HG03139 (cell line): ENCODE measurements at regions not wholly inside any gene's neighbourhood (a gene's known extent, or its start where the extent isn't known, plus 50 kb on each side); places are given as distances from the start of the nearest gene placed in this dataset.
"Not testable (repeated sequence)": the region's sequence is repeated elsewhere in the genome, so short reads cannot be mapped to it uniquely, and the experiment has no call there.

Experiments
- ATAC-seq: cut with Tn5 transposase; IDR thresholded peaks from one replicate; pipeline ENCODE4 v1.9.1; 2021; ENCODE audit not compliant: unreplicated experiment

DNA sequence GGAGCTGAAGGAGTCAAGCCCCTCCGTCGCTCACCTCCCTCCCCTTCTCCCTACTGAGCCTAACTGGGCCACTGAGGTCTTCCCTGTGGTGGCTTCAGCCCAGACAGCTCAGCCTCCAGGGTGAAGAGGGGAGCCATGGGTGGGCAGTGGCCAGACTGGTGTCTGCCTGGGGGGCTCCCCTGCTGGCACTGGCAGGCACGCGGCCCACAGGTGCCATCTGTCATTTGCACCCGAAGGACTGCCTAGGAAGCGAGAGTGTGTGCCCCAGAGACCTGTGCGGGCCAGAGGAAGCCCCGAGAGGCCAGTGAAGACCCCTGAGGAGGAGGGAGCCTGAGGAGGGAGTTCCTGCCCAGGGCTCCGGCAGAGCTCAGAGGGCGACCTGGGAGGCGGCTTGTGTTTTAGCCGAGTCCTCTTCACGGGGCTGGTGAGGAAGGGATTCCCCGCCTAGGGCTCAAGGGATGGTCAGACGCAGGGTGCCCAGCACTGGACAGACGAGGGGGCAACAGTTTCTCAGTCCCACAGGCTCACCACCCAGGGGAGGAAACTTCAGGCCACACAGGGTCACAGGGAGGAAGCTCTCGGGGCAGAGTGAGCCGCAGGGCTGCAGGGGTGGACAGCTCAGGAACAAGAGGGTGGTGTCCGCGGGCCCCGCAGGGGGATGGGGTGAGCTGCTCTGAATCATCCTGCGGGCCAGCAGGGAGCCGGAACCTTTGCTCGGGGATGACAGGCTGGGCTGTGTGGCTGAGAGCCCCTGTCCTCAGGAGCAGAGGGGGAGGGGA lies 76.2 kb upstream of the PPP2R2D start:
- ATAC-seq, result no peak

DNA sequence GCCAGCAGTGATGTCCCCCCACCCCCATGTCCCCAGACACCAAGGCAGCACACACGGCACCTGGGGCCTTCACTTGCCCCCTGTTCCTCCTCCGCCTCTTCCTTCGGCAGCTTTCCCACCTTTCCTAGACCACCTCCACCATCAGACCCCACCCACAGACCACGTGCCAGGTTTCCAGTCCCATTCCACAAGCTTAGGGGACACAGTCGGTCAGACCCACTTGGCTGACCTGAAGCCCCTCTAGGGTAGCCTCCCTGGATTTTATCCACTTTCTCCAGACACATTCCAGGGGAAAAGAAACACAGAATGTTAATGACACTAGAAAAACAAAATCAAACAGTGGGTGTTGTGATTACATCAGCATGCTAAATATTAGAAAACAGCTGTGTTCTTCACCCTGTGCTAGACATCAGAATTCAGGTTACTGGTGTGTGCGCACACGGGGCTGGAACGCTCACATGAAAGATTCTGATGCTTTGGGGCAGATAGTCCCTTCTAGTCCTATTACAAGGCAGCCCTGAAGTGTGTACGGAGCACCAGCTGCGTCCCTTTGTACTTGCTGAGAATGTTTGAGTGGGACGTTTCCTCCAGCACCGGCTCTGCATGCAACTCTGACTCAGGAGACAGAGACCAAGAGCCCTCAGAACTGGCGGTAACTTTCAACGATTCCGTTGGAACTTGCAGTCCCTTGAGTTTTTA lies 75.5 kb upstream of the PPP2R2D start:
- ATAC-seq, result no peak

DNA sequence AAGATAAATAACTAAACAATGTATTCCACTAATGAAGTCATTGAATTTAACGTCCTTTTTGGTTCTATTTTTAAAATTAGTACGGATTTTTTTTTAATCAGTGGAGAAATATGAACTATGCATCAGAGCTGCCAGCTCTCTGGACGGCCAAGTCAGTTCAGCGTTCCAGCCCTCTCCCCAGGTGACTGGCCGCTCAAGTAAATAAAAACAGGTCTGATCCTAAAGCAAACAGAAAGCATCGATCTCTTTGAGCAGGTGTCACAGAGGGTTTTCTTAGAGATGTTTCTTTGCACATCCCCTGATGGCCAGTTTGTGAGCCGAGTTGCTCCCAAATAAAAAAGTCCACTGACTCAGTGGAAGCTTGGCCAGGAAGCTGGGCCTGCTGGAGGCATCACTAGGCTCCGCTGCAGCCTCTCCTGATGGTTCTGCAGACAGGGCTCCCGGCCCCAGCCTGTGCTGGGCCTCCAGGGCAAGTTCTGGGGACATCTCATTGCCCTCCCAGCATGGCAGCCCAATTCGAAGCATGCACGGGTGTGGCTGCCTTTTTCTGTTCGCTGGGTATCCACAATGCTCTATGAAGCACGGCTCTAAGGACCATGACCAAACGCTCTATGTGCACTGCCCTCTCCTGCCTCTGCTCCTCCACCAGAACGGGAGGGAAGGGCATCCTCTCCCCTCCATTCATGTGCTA lies 74.7 kb upstream of the PPP2R2D start:
- ATAC-seq, result no peak

DNA sequence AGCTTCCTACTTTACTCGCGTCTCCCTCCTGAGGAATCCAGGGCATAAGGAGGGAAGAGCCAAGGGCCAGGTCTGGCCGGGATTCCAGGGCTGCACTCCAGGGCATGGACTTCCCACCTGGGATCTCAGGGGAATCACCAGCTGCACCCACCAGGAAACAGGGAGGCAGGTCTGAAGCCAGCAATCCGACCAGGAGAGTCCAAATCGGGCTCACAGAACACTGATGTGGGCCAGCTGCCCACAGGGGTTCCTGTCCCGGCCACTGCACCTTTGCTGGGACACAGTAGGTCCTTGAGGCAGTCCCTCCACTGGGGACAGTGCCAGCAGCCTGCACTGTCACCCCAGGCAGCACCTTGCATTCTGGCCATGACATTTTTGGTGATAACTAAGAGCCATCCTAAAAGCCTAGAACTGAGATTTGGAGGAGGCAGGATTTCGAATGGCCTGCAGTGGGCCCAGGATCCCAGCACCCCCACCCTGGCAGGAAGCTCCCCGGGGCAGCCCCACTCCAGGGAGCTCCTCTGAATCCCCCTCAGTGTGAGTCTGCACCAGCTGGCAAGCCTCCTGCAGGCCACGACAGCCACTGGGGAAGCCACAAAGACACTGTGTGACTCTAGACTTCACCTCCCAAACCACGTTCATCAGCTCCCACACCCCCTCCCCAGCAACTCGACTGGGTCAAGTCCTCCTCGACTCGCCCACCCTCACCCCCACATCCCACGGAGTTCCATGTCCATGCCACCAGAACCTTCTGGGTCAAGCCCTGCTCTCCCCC lies 71.5 kb upstream of the PPP2R2D start:
- ATAC-seq, result no peak

DNA sequence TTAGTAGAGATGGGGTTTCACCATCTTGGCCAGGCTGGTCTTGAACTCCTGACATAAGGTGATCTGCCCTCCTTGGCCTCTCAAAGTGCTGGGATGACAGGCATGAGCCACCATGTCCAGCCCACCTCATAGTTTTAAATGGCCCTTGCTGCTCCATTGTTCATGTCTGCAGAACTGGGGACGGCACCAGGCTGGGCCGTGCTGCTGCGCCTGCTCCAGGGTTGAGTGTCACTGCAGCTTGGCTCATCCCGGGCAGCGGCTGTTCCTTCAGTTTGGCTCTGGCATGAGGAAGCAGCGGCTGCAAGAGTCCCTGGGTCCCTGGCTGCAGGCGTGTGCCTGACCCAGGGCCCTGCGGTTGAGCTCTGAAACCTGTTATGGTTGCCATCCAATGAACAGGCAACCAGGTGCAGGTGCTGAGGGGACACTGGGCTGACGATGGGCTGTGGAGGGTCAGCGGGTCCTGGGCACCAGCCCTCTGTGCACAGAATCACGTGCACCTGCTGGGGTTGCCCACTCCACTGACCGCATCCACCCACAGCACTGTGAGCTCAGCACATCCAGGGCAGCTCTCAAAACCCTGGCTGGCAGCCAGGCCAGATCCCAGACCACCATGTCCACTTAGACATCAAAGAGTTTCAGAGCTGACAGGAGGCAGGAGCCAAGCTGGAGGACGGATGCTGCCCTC lies 70.2 kb upstream of the PPP2R2D start:
- ATAC-seq, result no peak

DNA sequence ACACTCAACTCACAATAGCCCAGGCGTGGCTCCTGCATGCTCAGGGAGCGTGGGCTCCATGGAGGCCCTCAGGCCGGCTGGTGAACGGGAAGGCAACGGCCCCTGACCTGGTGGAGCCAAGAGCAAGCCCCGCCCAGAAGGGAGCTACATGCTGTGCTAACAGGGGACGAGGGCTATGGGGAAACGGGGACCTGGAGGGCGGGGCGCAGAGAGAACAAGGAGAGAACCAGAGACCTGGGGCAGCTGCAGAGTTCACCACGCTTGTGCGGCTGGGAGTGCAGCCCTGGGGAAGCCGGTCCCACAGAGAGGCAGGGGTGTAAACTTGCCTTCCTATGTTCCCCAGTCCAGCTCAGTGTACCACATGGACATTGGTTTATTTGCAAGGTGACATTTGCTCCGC lies 69.2 kb upstream of the PPP2R2D start:
- no peak for ATAC-seq

DNA sequence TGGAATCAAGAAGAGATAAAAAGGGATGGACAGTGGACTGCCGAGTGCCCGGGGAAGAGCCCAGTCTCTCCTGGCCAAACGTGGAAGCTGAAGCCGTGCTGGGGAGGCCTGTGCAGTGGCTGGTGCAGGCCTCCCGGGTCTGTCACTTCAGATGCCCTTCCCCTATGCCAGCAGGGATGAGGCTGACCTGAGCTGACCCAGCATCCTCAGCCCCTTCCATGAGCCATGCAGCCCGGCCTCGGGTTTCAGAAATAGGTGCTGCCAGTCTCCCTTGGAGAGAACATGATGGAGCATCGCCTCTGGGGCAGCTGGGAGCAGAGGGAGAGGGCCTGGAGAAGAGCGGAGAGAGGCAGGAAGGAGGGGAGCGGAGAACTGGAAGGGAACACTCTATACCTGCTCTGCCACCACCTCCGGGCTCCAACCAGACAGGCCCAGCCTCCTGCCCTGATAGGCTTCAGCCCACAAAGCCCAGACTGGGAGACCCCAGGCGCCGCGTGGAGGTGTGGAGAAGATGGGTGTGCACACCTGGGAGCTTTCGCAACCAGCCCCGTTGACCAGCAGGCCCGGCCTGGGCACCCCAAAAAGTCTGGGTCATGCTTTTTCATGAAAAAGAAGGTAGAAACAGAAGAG lies 68.6 kb upstream of the PPP2R2D start:
- no peak for ATAC-seq

DNA sequence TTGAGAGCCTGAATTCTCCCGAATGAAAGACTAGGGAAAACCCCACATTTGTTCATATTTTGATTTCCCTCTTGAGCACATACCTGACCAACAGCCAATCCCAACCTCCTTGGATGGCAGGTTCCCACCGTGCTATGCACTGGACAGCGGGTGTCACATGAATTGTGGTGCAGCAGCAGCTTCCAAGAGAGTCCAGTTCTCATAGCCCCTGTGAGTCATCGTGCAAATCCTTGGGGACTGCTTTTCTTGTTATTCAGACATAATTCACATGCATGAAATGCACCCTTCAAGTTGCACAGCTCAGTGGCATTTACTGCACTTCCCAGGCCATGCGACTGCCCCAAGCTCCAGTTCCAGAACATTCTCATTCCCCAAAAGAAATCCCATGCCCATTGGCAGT lies 67.8 kb upstream of the PPP2R2D start:
- no peak for ATAC-seq

DNA sequence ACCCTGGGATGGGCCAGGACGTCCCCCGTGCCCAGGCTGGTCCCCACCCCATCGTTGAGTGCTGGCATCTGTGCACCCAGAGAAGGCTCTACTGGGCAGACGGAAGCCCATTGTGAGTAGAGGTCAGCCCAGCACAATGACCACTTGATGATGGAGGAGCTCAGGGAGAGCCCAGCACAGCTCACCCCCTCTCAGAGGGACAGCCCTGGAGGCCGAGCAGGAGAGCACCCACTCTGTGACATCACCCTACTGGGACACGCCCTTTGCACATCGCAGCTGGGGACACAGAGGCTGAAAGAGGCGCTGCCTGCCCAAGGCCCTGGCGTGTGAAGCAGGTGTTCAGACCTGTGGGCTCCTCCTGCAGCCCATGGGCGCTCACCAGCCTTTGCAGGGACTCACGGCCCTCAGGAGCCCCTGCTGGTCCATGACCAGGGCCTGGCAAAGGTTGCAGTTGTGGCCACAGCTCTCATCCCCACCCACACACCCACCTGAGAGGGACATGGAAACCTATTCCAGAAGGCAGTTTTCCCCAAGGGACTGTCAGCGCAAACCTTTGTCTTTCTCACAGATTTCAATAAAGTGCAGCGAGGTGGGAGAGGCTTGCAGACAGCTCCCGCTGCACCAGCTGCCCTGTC lies 67.2 kb upstream of the PPP2R2D start:
- ATAC-seq, result no peak

DNA sequence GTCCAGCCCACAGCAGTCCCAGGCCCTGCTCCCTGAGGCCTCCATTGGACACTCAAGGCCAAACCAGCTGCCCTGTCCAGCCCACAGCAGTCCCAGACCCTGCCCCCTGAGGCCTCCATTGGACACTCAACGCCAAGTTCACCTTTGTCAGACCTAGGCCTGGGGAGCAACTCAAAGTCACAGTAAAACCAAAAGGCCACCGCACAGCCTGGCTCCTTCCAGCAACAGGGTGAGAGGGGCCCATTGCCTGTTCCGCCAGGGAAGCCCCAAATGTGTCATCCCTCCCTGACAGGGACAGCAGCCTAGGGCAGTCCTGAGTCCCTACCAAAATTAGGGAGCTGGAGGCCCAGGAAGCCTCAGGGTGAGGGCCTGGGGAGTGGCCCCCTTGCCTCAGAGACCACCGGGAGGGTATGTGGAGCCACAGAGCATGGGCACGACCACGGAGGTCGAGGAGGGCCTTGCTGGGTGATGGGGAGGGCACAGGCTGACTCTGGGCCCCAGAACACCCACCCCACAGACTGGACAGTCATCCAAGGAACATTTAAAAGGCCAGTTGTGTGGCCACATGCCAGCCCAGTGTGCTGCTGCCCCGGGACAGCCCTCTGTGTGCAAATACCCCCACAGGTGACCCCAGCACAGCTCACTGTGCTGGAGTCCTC lies 66.5 kb upstream of the PPP2R2D start:
- ATAC-seq, result no peak

DNA sequence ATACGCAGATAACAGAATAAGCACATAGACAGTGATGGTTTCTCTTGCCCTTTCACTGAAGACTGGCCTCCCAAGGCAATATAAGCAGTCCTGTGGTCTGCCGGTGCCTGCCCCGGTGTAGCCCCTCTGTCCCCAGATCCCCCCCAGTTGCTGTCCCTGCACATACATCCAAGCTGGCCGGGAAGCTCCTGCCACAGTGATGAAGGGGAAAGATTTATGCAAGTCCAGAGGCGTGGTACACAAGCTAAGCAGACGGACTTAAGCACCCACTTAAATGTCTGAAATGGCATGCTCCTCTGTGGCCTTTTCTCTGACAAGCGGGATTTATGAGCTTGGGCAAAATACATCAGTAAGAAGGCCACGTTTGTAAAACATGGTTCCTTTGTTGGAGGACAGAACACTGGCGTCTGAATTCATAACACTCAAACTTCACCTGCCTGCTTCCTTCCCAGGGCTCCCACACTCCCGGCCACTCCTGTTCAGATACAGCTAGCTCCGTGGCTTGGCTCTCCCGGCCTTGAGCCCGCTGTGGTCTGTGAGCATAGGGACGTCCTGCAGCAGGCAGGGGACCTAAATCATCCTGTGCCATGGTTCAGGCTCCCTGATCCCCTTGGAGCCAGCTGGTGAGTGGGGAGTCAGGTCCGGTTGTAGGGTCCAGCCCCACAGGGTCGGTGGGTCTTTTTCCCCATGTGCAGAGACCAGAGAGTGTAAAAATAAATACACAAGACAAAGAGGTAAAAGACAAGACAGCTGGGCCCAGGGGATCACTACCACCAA lies 61.7 kb upstream of the PPP2R2D start:
- no peak for ATAC-seq

DNA sequence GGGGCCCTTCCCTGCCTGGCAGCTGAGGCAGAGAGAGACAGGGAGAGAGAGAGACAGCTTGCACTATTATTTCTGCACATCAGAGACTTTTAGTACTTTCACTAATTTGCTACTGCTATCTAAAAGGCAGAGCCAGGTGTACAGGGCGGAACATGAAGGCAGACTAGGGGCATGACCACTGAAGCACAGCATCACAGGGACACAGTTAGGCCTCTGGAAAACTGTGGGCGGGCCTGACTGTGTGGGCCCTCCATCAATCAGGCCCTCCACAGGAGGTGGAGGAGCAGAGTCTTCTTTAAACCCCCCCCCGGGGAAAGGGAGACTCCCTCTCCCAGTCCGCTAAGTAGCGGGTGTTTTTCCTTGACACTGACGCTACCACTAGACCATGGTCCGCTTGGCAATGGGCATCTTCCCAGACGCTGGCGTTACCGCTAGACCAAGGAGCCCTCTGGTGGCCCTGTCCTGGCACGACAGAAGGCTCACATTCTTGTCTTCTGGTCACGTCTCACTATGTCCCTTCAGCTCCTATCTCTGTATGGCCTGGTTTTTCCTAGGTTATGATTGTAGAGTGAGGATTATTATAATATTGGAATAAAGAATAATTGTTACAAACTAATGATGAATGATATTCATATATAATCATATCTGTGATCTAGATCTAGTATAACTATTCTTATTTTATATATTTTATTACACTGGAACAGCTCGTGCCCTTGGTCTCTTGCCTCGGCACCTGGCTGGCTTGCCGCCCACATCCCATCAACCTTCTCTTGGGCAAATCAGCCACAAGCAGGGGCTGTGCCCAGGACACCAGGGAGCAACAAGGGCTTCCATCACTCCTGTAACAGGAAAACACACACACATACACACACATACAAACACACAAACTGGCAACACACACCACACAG lies 60.7 kb upstream of the PPP2R2D start:
- ATAC-seq, result not testable (repeated sequence)

DNA sequence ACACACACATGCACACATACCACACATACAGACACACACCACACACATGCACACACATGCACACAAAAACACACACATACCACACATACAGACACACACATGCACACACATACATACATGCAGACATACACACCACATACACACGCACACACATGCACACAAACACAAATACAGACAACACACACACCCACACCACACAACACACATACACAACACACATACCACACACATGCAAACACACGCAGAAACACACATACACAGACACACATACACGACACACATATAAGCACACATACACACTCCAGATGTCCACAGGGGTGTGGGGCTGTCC lies 60.1 kb upstream of the PPP2R2D start:
- no peak for ATAC-seq

DNA sequence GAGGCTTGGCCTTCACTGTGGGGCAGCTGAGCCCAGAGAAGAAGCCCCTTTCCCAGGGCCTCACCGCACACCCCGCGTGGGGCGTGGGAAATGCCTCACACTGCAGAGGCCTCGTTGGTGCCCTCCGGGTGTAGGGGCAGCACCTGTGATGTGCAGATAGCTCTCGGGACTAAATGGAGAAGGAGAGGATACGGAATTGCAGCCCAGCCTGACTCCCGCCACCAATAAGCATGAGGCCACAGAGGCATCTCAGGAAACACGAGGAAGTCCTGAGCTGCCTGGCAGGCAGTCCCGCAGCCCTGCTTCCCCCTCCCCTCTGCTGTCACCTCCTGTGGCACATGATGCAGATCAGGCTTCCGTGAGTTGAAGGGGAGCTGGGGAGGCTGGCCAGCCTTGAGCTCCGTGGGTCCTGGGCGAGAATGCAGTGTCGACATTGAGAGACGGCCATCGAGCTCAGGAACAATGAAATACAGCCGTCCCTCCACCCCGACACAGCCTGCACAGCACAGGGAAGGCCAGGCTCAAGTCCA lies 59.6 kb upstream of the PPP2R2D start:
- ATAC-seq, result no peak

DNA sequence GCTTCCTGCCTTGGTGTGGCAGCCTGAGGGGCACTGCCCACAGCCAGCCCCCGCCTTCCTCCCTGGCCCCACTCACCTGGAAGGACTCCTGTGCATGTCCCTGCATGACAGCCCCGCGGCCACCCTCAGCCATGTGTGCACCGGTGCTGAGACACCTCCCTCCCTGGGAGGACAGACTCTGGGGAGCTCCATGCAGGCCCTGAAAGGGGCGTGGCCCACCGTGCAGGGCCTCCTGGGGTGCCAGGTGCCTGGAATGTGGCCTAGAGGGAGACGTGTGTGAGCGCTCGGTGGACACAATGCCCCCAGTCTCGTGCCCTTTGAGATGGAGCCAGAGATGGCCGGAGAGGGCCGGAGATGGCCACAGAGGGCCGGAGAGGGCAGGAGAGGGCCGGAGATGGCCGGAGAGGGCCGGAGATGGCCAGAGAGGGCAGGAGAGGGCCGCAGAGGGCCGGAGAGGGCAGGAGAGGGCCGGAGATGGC lies 59.1 kb upstream of the PPP2R2D start:
- ATAC-seq, result no peak

DNA sequence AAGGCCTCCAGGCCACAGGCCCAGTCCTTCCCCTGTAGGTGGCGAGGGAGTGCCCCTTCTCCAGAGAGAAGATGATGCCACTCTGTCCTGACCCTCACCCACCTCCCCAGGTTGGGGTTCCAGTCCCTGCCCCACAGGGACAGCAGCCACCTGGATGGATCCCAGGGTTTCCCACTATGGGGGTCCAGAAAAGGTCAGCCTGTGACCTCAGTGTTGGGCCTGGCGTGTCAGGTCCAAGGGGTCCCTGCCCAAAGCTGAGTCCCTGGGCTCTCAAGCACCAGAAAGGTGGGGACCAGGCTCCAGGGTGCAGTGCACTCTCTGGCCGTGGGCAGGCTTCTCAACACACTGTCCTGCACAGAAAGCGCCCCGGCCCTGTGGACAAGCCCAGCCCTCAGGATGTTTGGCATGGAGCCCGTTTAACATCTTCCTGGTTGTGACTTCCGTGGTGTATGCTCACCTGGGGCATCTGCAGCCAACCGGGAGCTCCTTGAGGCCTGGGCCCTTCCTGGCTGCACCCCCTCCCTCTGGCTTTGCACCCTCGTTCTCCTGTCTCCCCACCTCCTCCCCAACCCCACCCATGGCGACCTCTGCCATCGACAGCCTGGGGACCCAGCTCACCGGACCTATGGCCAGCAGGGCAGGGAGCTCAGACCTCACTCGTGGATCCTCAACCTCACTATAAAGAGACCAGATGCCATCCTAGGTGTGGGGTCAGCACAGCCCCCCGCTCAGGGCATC lies 58.3 kb upstream of the PPP2R2D start:
- ATAC-seq, result no peak
